Activated CD4-positive, CD25-positive, alpha-beta regulatory T cell treated with anti-CD3 and anti-CD28 coated beads, Interleukin-2, amount 50 U/mL, for 72 hours (primary cell): ENCODE measurements at regions not wholly inside any gene's neighbourhood (a gene's known extent, or its start where the extent isn't known, plus 50 kb on each side); places are given as distances from the start of the nearest gene placed in this dataset.

Experiments
- DNase-seq: peaks from one replicate; pipeline ENCODE4 v3.0.0; 2021

DNA sequence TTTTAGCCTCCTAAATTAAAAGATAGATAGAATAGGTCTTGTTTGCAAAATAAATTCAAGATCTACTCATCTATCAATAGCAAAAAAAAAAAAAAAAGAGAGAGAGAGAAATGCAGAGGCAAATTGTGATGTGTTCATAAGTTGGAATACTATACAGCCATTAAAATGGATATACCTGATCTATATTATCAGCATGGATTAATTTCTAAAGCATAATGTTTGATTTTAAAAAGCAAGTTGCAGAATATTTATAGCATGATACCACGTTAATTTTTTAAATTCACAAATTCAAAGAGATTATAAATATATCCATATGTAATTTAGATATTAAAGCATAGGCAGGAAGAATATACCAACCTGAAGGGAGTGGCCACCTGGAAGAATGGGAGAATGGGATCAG is 114.9 kb upstream of the PTPRT start:
- no peak for DNase-seq

DNA sequence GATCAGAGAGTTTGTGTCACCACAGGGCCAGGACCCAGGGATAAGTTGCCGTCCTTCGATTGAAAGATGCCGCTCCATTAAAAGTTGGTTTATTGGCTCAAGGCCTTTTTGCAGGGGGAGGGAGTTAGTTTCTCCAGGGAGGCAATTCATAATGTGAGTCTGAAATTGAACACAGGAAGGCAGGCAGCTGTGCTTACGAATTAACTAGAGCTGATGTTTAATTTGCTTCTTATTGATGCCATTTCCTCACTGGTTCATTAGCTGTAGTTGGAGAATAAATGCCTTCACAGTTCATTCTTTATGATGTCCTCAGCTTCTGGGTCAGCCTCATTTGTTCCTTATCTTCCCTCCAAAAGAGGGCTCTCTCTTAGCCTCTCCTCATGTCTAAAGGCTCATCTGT is 113.2 kb upstream of the PTPRT start:
- no peak for DNase-seq

DNA sequence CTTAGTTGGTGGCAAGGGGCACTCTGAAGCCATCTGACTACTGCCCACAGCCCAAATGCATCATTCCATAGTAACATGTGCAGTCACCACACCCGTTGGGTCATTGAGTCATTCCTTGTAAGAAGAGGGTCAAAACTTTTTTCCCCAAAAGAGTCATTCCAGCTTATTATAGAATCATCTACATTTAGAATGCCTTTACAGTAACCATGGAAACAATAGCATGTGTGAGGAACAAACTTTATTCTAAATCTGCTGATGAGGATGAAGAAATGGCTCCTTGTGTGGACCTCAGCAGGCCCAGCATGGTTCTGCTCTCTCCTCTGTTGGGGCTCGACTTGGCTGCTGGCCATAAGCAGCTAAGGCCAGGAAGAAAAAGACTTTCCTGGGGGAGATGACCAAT is 111.2 kb upstream of the PTPRT start:
- no peak for DNase-seq

DNA sequence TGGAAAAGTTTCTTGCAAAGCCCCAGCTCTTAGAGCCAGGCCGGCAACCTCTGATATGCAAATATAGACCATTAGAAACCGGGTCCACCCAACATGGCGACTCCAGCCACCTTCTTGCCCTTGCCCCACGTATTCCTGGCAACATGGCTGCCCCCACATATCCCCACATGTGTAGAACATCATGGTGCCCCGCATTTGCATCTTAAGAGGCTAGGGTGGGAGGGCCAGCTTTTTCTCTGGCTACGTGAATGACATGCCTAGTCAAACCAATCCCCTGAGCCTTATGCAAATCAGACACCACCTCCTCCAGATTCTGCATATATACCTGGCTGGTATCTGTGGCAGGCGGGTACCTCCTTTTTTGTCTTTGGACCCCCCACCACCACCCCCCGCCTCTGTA is 106.1 kb upstream of the PTPRT start:
- DNase-seq, result no peak

DNA sequence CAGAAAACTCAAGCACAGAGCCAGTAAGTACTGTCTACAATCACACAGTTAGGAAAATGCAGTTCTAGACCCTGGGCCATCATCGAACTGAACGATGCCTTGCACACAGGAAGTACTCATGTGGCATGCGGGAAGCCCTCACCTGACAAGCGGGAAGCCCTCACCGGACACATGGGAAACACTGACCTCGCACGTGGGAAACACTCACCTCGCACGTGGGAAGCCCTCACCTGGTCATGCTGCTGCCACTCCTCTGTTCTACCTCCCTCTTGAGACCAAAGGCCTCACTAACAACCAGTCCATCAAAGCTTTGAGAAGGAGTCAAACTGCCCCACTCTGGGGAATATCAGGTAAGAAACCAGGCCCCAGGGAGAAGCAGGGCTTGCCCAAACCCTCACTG is 105.6 kb upstream of the PTPRT start:
- no peak for DNase-seq

DNA sequence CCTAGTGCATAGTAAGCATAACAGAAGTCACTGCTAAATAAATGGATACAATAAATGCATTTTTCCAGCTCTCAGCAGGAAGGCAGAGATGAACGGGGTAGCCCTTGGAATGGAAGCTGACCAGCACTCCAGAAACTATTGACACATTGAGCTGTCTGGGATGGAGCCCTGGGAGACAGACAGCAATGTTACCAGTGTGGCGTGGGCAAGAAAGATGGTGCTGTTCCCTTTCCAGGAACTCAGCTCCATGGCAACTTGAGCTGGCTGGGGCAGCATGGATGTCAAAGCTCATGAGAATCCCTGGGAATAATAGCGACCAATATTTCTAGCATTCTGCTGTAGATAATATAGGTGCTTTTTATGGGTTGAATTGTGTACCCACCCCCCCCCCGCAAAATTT is 104.3 kb upstream of the PTPRT start:
- DNase-seq, result no peak

DNA sequence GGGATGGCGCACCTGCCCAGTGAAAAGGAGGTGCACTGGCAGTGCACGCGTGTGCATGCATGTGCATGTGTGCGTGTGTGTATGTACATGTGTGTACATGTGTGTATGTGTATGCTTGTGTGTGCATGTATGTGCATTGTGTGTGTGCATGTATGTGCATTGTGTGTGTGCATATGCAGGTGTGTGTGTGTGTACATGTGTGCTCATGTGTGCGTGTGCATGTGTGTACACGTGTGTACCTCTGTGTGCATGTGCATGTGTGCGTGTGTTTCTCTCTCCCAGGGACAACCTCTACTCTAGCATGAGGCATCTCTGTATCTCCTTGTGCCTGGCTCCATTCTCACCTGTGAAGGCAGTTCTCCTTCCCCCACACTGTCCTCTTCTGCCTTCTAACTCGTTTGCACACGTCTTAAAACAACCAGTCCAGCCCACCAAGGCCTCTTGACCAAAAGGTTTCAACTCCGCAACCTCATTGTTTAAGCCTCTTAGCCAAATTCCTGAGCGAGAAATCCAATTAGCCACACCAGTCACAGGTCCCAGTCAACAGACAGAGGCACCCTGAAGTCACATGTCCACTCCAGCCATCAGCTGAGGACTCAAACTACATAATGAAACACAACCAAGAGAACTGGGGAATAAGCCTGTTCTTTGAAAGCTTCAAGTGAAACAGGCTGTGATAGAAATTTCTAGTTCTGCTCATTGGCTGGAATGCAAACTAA is 103.5 kb upstream of the PTPRT start:
- no peak for DNase-seq

DNA sequence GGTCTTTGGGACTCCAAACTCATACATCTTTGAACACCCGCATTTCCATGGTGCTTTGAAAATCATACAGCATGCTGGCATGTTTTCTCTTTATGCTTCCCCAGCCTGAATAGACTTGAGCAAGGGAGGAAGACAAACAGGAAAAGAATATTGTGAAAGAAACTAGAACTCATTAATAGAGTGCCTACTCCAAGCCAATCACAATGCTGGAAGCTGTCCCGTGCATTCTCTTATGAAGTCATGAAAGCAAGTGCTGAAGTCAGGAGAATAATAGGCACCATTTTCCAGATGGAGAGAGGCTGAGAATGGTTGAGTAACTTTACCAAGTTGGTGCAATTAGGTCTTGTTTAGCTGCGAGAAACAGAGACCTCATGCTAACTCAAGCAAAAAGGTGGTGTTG is 102.5 kb upstream of the PTPRT start:
- DNase-seq, result no peak

DNA sequence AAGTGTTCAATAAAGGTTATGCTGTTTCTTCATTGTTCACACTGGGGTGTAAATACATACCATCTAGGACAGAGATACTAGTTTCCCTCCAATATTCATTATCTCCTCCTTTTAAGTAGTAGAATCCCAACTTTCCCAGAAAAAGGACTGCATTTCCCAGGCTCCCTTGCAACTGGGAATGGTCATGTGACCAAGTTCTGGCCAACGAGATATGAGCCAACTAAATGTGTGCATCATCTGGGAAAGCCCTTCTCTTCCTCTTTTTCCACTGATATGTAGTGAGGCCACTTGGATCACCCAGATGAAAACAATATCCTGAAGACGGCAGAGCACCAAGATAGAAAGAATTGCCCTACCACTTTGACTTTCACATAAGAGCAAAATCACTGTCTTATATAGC is 97.9 kb upstream of the PTPRT start:
- no peak for DNase-seq

DNA sequence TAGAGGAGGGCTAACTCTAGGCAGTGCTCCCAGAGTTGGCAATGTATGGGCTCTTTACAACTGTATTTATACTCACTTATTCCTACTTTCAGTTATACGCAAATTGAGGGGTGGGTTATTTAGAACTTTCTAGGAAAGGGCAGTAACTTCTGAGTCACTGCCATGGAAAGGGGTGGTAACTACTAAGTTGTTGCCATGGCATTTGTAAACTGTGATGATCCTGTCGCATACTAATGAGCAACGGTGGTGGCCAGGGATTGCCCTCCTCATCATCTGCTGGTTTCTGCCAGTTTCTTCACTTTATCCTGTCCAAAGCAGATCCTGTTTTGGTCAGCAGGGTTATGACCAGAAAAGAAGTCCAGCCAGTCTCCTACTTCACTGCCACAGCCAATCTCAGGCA is 95.5 kb upstream of the PTPRT start:
- DNase-seq, result no peak

DNA sequence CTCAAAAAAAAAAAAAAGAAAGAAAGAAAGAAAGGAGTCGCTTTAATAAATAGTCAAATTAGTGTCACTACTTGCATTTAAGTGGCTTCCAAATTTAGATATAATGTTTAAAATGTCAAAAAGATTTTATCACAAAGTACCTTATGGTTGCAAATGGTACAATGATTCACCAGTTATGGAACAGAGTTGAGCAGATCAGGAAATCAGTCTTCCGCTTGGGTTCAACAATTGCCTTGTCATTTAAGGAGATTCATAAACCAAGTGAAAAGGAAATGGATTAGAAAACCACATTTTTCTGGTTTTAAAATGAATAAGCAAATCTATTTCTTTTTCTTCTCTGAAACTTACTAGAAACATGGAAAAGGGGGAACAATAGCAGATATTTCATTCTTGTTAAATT is 94.8 kb upstream of the PTPRT start:
- no peak for DNase-seq

DNA sequence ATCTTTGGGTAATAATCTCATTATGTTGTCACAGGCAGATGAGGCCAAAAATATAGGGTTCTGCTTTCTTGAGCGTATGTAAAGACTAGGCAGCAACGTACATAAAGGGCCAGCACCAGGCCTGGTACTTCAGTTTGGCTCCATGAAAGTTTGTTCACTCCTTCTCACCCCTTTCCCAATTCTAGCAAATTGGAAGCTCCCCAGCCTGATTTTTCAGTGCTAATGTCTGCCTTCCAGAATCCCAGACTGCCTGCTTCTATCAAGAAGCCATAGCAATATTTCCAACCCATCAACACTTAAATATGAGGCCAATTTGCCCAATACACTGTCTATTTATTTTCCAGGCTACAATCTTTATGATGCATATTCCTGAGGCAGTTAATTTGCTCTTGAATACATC is 93.4 kb upstream of the PTPRT start:
- DNase-seq, result no peak

DNA sequence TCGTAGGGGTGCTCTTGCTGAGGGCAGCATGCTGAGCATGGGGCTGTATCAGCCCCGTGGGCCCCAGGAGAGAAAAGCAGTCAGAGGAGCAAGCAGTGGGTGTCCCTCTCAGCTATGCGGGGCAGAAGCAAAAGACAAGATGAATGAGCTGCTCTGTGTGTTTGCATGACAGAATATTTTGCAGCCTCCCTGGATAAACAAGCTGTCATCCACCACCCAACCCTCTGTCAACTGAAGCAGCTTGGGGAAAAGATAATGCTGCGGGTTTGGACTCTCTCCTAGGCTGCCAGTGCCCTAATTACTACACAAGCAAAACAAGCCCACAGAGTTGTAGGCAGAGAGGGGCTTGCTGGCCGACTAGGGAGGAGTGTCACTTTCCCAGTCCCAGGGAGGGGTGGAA is 82.3 kb upstream of the PTPRT start:
- no peak for DNase-seq

DNA sequence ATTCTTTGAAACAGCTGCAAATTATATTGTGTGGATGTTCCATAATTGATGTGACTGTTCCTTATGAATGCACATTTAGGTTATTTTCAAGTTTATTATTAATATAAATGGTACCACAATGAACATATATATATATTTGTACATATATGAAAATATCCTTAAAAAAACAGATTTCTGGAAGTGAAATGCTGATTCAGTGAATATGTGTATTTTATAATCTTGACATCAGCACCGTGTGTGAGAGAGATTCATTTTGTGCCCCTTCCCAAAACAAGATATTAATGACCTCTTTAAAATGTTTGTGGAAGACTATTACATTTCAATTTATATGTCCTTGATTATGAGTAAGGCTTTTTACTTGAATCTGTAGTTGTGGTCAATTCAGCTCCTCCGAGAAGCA is 75.7 kb upstream of the PTPRT start:
- DNase-seq, result no peak

DNA sequence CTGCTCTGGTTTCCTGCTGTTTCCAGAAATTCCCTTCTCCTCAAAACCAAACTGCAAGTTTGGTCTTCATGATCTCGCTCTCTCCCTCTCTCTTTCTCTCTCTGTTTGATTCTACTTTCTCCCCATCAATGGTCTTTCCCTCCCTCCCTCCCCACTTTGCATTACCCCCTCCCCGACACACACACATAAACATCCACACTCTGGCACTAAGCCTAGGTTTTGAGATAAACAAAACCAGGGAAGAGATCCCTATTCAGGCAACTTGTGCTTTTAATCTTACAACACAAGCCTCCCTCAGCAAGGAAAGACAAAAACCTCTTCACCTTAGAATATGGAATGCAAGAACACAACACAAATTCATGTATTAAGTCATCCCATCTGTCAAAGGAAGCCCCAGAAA is 73.5 kb upstream of the PTPRT start:
- no peak for DNase-seq

DNA sequence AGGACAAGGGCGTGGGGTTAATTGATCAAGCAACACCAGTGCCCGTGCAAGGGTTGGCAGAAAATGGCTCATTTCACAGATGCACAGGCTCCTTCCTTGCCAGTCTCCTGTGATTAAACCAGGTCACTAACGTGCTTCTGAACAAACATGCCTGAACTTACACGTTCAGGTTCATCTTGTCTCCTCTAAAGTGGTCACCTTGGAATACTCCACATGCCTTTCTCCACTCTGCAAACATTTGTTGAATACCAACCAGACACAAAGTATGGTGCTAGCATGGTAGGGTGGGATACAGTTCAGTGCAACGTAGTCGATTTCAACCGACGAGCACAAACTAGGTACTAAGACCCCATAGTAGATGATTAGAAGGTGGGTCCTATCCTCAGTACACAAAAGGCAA is 72.6 kb upstream of the PTPRT start:
- DNase-seq, result no peak

DNA sequence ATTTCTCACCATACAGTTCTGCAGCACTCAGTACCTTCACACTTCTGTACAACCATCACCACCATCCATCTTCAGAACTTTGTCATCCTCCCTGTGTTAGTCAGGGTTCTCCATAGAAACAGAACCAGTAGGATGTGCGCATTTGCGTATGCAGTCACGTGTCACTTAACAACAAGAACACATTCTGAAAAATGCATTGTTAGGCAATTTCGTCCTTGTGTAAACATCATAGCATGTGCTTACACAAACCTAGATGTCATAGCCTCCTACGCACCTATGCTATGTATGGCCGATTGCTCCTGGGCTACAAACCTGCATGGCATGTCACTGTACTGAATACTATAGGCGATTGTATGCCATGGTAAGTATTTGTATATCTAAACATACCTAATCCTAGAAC is 66.2 kb upstream of the PTPRT start:
- no peak for DNase-seq

DNA sequence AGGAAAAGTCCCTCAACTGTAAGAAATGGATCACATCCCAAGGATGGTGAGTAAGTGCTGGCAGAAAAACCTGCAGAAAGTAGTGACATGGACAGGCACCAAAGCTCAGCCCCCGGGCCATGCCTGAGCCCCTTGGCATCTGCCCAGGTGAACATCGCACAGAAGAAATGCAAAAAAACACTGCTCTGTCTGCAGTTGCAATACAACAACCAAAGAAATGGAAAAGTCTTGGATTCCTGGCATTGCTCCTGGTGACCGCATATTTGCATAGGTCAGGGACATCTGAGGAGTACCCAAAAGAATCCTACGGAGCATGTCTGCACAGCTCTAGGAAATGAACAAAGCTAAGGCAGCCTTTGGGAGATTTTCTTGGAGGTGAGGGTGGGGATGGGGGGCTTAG is 63.1 kb upstream of the PTPRT start:
- DNase-seq, result no peak

DNA sequence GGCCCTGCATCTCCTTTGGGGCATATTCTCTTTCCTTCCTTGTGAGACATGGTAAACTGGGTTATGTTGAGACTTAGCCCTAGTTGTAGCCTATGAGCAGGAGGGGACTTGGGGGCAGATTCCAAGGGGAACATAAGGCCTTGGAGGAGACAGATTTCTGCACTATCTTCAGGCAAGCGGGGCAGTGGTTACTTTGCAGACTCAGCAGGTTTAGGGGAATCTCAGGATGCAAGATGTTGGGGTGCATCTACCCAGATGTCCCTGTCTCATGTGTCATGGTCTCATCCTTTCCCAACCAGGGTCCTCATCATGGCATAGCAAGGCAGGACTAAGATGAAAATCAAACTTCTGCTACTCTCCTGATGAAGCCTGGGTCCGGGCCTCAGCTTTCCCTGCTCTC is 58.6 kb upstream of the PTPRT start:
- DNase-seq, result no peak

DNA sequence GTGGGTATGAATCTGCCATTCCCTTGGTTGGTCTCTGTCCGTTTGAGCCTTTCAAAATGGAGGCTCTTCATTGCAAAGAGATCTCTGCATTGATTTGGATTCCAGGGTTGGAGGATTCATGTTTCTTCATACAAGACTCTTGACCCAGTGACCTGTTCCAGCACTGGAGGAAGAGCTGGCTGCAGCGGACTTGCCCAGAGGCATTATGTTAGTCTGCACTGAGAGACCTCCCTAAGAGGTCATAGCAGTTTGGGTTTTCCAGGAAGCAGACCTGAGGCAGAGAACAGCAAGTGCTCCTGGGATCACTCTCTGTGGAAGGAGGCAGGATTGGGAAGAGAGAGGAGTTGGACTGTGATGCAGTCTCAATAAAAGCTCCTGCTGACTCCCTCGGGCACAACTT is 57.7 kb upstream of the PTPRT start:
- no peak for DNase-seq

DNA sequence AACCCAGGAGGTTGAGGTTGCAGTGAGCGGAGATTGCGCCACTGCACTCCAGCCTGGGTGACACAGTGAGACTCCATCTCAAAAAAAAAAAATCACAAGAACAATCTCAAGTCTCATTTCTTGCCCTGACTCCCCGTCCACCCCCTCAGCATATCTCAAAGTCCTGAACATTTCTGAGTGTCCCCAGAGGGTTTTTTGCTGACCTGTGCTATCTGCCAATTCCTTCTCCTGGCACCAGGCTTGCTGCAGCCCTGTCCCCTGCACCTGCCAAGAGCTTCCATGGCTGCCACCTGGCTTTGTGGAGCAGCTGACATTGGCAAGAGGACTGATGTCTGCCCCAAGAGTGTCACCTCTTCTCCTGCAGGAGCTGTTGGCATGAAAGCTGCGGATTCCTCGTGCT is 54.9 kb upstream of the PTPRT start:
- no peak for DNase-seq

DNA sequence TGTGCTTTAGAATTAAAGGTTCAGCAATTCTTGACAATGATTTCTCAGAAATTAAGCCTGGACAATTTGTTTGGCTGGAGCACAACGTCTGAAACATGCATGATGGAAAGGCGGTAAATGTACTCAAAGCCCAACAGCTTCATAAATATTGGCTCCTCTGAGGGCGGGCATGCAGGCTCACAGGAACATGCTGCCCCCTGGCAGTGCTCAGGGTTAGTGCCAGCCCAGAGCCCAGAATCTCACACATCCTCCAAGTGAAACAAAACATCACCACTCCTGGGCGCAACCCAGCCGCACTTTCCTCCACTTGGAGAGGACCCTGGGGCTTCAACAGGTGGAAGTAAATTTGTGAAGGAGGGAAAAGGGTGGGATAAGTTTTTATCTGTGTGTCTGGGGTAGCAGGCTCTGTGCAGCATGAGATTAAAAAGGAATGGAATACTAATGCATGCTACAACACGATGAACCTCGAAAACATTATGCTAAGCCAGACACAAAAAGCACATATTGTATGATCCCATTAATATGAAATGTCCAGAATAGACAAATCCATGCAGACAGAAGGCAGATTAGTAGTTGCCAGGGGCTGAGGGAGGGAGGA is 54.1 kb upstream of the PTPRT start:
- DNase-seq, result no peak

DNA sequence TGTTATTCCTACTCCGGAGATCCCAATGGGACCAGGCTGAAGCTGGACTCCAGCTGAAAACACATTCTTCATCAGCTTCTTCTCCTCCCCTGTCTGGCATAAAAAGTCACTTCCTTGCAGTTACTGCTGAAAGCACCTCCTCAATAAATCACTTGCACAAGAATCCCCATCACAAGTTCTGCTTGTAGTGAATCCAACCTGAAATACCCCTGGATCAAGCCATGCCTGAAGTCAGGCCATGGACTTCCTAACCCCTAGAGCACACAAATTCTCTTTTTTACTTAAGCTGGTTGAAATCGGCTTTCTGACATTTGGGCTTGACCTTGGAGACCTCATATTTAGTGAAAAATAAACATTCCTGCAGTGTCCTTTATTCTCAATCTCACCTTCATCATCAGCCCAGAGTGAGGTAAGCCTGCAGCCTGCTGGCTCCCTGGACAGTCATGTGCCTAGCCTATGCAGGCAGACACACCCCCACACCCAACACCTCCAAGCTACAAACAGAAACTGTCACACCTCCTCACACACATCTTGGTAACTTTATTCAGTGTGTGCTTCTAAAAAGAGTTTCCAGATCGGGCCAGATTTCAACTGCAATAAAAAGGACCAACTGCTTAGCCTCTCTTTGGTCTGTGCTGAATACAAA is 51.5 kb upstream of the PTPRT start:
- DNase-seq, result no peak
